ENCODE measurements at regions not wholly inside any gene's neighbourhood (a gene's known extent, or its start where the extent isn't known, plus 50 kb on each side); places are given as distances from the start of the nearest gene placed in this dataset.

- intact Hi-C loops (cut with micrococcal nuclease): no loop called here
- no peak for DNase-seq
- no peak for ATAC-seq
These were observed 50.0 kb upstream of the NRSN1 start for GRCh38 chr6:24076011-24076410.

Data from left ventricle myocardium superior (tissue), 1 donor.